ENCODE measurements at regions not wholly inside any gene's neighbourhood (a gene's known extent, or its start where the extent isn't known, plus 50 kb on each side); places are given as distances from the start of the nearest gene placed in this dataset.

- DNase-seq = no peak
Observed at GRCh38 chr5:66503203-66503789, 92.9 kb upstream of the MAST4 start.

GRCh38 chr5:66507106-66507505, 89.1 kb upstream of the MAST4 start:
- no peak for DNase-seq

- DNase-seq = no peak
Observed at GRCh38 chr5:66511491-66511890, 84.7 kb upstream of the MAST4 start.

GRCh38 chr5:66513130-66513529, 83.1 kb upstream of the MAST4 start:
- DNase-seq = peak in 1 of 2 experiments; percentile 50

- no peak for DNase-seq
Observed at GRCh38 chr5:66515209-66515608, 81.0 kb upstream of the MAST4 start.

- DNase-seq = no peak
Observed at GRCh38 chr5:66516550-66516949, 79.6 kb upstream of the MAST4 start.

- DNase-seq = peak in 1 of 2 experiments; percentile 69
Observed at GRCh38 chr5:66517351-66517750, 78.8 kb upstream of the MAST4 start.

- DNase-seq = no peak
Observed at GRCh38 chr5:66518052-66518451, 78.1 kb upstream of the MAST4 start.

GRCh38 chr5:66518753-66519152, 77.4 kb upstream of the MAST4 start:
- DNase-seq = no peak

GRCh38 chr5:66519626-66520025, 76.6 kb upstream of the MAST4 start:
- DNase-seq = no peak

GRCh38 chr5:66520854-66521253, 75.3 kb upstream of the MAST4 start:
- no peak for DNase-seq

- no peak for DNase-seq
Observed at GRCh38 chr5:66527478-66528035, 68.6 kb upstream of the MAST4 start.

- no peak for DNase-seq
Observed at GRCh38 chr5:66529182-66529581, 67.0 kb upstream of the MAST4 start.

- DNase-seq = no peak
Observed at GRCh38 chr5:66529704-66530103, 66.5 kb upstream of the MAST4 start.

- DNase-seq = no peak
Observed at GRCh38 chr5:66538126-66538525, 58.1 kb upstream of the MAST4 start.

GRCh38 chr5:66538531-66538930, 57.7 kb upstream of the MAST4 start:
- no peak for DNase-seq

GRCh38 chr5:66540078-66540477, 56.1 kb upstream of the MAST4 start:
- no peak for DNase-seq

- no peak for DNase-seq
Observed at GRCh38 chr5:66542711-66543110, 53.5 kb upstream of the MAST4 start.

All from NCI-H2081 (cell line).